ENCODE measurements at regions not wholly inside any gene's neighbourhood (a gene's known extent, or its start where the extent isn't known, plus 50 kb on each side); places are given as distances from the start of the nearest gene placed in this dataset.
A peak's percentile ranks its signal among the peaks of the same experiment; 100 is the strongest.
"Not testable (repeated sequence)": the region's sequence is repeated elsewhere in the genome, so short reads cannot be mapped to it uniquely, and the experiment has no call there.

DNA sequence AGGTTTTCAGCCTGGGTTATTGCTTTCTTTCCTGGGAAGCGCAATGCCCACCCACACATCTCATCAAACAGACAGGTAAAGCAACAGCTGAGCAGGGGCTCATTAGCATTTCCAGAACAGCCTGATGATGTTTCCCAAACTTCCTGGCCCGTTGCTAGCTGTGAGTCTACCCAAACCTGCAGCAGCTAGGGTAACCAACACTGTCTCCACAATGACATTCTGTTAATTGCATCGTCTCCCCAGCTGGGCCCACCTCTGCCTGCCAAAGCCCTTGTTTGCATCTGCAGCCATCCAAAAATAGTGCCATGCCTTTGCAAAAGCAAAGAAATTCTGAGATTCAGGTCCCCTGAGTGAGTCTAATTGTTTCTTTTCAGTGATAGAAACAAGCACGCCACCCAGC lies 273.0 kb downstream of the MED10 start:
- no peak for DNase-seq

- no peak for DNase-seq
These were observed 282.2 kb downstream of the MED10 start for GRCh38 chr5:6096101-6096500.

DNA sequence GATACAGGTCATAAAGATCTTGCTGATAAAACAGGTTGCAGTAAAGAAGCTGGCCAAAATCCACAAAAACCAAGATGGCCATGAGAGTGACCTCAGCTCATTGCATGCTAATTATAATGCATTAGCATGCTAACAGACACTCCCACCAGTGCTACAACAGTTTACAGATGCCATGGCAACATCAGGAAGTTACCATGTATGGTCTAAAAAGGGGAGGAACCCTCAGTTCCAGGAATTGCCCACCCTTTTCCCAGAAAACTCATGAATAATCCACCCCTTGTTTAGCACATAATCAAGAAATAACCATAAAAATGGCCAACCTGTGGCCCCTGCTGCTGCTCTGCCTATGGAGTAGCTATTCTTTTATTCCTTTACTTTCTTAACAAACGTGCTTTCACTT lies 284.2 kb downstream of the MED10 start:
- DNase-seq = not testable (repeated sequence)

GRCh38 chr5:6090838-6091237 lies 287.5 kb downstream of the MED10 start:
- DNase-seq = no peak

GRCh38 chr5:6090079-6090654 lies 288.2 kb downstream of the MED10 start:
- DNase-seq = no peak

DNA sequence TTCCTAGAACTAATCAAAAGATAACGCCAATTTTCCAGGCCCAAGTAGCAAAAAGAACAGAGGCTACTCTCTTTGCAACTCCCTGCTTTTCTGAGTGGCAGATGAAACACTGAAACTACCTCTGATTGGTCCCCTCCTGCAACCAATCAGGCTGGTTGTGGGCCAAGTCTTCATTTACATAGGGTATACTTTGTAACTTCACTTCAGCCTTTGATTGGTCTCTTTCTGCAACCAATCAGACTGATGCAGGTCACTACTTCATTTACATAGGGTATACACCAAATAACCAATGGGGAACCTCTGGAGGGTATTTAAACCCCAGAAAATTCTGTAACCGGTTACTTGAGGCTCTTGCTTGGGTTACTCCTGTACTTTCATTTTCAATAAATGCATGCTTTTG lies 289.6 kb downstream of the MED10 start:
- DNase-seq = no peak

- DNase-seq = no peak
These were observed 290.8 kb downstream of the MED10 start for GRCh38 chr5:6087576-6087975.

GRCh38 chr5:6086871-6087270 lies 291.5 kb downstream of the MED10 start:
- no peak for DNase-seq

- DNase-seq = no peak
These were observed 292.9 kb downstream of the MED10 start for GRCh38 chr5:6085341-6085860.

- DNase-seq = no peak
These were observed 293.5 kb downstream of the MED10 start for GRCh38 chr5:6084836-6085235.

DNA sequence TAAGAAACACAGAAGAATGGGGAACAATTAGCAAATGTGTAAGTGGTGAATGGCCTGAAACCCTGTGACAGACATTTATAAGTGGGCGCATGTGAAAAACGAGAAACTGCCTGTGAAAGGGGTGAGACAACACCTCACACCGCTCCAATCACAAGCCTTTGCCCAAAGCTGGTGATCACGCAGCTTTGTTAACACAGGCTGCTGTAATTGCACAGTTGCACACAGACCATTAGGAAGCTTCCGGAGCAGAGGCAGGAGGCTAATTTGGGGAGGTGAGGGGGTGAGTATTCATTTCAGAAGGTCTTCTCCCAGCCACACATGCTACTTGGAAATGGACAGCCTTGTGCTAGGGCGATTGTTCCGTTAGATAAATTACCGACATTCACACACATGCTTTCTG lies 294.0 kb downstream of the MED10 start:
- peak; percentile 85 for DNase-seq

DNA sequence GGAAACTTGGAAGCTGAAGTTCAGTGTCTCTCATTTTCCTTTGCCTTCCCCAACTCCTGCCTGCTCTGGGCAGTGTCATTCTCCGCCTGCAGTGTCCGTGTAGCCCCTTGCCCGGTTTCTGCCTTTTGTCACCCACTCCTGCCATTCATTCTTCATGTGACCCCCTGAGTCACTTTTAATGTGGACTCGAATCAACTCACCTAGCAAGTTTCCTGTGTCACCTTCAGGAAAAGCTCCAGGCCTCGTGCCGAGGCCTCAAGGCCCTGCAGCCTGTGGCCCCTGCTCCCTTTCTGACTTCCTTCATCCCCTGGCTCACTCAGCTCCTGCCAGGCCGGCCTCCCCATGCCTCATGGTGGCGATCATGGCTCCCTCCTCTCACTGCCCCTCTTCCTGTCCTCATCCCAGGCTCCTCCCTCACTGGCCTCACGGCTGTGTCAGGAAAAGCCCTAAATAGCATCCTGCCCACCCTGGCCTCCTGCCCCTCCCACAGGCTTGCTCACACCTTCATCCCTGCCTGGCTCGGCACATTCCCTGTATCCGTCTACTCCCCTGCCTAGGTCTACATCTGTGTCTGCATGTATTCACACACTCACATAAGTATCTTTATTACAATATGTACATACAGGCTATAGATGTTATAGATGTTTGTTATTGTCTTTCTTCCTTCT lies 294.9 kb downstream of the MED10 start:
- no peak for DNase-seq

DNA sequence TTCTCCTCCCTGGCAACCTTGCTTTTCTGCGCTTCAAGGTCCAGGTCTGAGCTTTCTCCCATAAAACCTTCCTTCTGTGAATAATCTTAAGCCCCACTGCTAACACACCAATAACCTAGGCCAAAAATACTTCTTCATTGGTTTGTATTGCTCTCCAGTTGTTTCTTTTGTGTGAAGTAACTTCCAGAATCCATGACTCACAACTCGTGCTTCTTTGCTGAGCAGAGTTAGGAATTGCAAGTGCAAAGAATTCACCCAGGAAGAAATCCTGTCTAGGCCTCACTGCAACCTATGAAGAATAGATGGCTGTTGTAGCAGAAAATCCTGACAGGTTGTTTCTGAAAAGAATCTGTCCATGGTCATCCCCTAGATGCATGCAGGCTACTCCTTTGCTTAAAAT lies 295.7 kb downstream of the MED10 start:
- DNase-seq = no peak

DNA sequence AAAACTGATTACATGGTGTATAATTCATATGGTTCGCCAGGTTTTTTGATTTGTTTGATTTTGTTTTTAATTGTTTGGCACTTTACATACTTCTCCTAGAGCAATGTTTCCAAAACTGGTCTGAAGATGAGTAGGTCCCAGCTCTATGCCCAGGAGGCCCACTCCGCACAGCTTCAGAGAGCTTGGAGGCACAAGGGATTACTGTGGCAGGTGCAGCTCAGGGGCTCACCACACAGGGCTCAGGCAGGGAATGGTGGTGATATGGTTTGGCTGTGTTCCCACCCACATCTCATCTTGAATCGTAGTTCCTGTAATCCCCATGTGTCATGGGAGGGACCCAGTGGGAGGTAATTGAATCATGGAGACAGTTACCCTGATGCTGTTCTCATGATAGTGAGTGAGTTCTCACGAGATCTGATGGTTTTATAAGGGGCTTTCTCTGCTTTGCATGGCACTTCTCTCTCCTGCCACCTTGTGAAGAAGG lies 296.6 kb downstream of the MED10 start:
- peak; percentile 41 for DNase-seq

GRCh38 chr5:6080930-6081726 lies 297.2 kb downstream of the MED10 start:
- no peak for DNase-seq

DNA sequence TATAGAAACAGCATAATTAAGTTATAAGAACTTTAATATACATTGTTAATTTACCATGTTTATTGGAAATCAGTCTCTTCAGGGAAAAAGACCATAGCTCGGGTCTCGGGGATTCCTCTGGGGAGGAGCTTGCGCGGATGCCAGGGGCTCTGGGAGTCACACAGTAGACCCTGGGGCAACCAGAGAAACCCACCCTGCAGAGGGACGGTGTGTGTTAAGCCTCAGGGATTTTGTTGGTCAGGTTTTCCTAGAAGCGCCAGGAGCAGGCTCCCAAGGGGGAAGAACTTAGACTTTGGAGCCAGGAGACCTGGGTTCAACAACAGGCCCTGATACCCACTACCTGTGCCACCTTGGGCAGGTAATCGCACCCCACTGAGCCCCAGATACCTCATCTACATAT lies 297.9 kb downstream of the MED10 start:
- DNase-seq = no peak

DNA sequence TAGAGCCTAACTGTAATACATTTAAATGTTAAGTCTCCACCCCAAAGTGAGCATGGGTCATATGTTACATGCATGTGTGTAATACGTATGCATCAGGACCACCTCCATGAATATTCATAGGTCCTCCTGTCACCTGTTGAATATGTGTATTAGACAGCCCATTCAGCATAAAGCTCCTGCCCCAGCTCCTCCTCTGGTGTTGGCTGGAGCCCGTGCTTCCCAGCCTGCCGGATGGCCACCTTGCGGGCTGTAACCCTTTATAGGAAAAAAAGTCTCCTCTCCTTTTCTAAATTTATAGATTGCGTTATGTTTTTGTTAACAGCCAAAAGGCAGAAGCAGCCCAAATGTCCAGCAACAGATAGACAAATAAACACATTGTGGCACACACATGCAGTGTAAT lies 299.5 kb downstream of the MED10 start:
- no peak for DNase-seq

- DNase-seq = no peak
These were observed 301.8 kb downstream of the MED10 start for GRCh38 chr5:6076341-6077239.

DNA sequence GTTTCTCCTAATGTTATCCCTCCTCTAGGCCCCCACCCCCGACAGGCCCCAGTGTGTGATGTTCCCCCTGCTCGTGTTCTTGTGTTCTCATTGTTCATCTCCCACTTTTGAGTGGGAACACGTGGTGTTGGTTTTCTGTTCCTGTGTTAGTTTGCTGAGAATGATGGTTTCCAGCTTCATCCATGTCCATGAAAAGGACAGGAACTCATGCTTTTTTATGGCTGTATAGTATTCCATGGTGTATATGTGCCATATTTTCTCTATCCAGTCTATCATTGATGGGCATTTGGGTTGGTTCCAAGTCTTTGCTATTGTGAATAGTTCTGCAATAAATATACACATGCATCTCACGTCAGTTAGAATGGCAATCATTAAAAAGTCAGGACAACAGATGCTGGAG lies 305.9 kb downstream of the MED10 start:
- DNase-seq = not testable (repeated sequence)

DNA sequence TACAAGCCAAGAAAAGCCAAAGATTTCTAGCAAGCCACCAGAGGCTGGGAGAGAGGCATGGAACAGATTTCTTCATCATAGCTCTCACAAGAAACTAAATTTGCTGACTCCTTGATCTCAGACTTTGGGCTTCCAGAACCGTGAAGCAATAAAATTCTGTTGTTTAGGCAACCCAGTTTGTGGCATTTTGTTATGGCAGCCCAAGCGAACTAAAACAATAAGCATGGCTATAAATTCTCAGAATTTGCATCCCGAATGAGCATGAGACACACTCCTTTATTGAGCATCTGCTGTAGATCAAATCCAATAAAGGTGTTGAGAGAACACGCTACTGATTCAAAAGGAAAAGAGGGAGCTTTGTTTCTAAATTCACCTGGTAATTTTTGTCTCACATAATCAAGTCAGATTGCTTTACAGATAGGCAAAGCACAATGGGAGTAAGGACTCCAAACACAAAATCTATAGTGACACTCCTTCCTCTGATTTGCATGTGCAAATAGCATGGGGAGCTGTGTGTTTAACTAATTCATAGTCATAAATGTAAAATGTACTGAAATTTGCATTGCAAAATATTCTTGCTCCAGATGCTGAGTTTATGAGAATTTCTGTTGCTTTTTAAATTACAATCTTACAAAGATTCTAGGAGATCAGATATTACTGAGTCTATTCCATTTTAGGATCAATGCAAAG lies 308.7 kb downstream of the MED10 start:
- no peak for DNase-seq

DNA sequence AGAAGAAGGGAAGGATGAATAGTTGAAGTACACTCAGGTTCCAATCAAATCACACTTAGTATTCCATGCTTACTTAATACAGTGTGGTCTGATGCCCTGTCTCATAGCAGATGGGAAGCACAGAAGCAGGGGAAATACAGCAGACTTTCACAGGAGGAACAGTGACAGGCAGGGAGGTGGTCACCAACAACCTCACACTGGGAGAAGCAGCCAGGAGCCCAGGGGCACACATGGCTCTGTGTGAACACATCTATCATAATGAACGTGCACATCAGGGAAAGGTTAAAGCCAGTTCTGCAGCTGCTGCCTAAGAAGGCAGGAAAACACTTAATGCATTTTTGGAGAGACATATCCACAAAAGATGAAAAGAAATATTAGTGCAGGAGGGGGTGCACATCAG lies 312.3 kb downstream of the MED10 start:
- DNase-seq = no peak

DNA sequence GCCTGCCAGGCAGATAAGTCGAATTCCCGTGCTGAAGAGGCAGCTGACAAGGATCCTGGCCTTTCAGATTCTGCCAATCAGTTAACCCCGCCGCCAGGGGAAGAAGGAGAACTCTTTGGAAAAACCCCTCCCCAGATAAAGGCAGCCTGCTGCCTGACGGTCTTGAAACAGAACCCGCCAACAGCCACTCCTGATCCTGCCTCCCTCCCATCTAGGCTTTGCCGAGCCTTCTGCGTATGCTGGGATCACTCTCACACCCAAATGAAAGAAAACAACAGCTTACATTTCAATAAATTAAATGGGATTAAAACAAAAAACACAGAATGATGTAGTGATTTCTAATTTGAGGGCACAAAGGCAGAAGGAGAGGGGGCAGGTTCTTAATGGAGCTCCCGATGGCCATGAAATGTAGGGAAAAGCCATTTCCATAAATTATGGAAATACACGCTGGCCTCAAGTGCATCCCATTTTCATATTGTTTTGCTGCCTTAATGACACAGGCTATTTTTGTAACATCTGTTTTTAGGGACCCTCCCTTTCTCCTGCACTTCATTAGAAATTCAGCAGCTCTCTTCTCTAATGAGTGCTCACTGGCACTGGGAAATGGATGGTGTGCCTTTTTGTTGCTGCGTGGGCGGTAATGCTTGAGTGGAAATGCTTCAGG lies 319.1 kb downstream of the MED10 start:
- no peak for DNase-seq
